ENCODE measurements at regions not wholly inside any gene's neighbourhood (a gene's known extent, or its start where the extent isn't known, plus 50 kb on each side); places are given as distances from the start of the nearest gene placed in this dataset.

GRCh38 chr5:4941957-4942830 lies 197.9 kb upstream of the ADAMTS16 start:
- Histone ChIP-seq H4K8ac (replicated peaks; ENCODE audit: insufficient read length, low read depth, low read length) (no peak overlapping the region), H3K18ac (ENCODE audit: insufficient read length, low read depth, low read length) (no peak overlapping the region), H3K56ac (ENCODE audit: insufficient read length, low read depth, low read length) (no peak overlapping the region), H3T11ph (ENCODE audit: low read length) (no peak overlapping the region), H2BK12ac (ENCODE audit: insufficient read length, low read depth, low read length) (no peak overlapping the region), H2BK5ac (ENCODE audit: insufficient read length, low read length) (no peak overlapping the region), H4K91ac (ENCODE audit: insufficient read length, low read depth, low read length) (no peak overlapping the region), H3K4me2 (ENCODE audit: insufficient read depth, insufficient read length, low read length) (no peak overlapping the region), H3K23ac (ENCODE audit: insufficient read length, low read depth, low read length) (no peak overlapping the region), H3K23me2 (ENCODE audit: insufficient read length, low read depth, low read length, poor library complexity, severe bottlenecking) (no peaks in the 10 kb centered on the region), H4K5ac (ENCODE audit: insufficient read length, low read depth, low read length) (no peak overlapping the region), H4K20me1 (ENCODE audit: control insufficient read depth, insufficient read depth, insufficient read length) (no peaks in the 10 kb centered on the region), H3K14ac (ENCODE audit: insufficient read depth, low read length) (no peak overlapping the region), H3K9me3 (ENCODE audit: control insufficient read depth, low read depth, low read length) (no peaks in the 10 kb centered on the region), H2AFZ (ENCODE audit: low read length) (no peak overlapping the region), H3K4ac (ENCODE audit: low read depth, low read length) (no peak overlapping the region), H2BK120ac (ENCODE audit: low read depth, low read length, poor library complexity, severe bottlenecking) (no peak overlapping the region), H3K9ac (ENCODE audit: extremely low read depth, insufficient read length, low read length) (no peak overlapping the region), H3K4me1 (ENCODE audit: insufficient read depth, low read length) (no peaks in the 10 kb centered on the region), H3K27me3 (ENCODE audit: insufficient read depth, low read length) (no peaks in the 10 kb centered on the region), H3K79me1 (ENCODE audit: insufficient read depth, low read depth, low read length, poor library complexity, severe bottlenecking) (no peaks in the 10 kb centered on the region), H3K27ac (ENCODE audit: insufficient read length, low read depth, low read length) (no peak overlapping the region), H2BK20ac (ENCODE audit: low read depth, low read length, poor library complexity, severe bottlenecking) (no peak overlapping the region), H2AK5ac (ENCODE audit: insufficient read length, low read length) (no peak overlapping the region), H2BK15ac (ENCODE audit: low read depth, low read length) (no peak overlapping the region), H3K79me2 (ENCODE audit: insufficient read depth, low read length) (no peaks in the 10 kb centered on the region)
- Mint-ChIP-seq H3K27me3 (ENCODE audit: low read depth) (peaks cover 2% of the 10 kb centered on the region; the same call in 1 of the 2 replicates), H3K4me1 (peaks cover 8 to 10% of the 10 kb centered on the region in 2 experiments; a peak in 3 of 4 replicates), H3K4me3 (no peak overlapping the region), H3K27ac (no peak overlapping the region; a peak in 1 of 7 replicates), H3K9me3 (no peaks in the 10 kb centered on the region; a peak in 1 of 5 replicates), H3K36me3 (ENCODE audit: insufficient read depth in 1 of 3, low read depth in 3 of 3) (no peaks in the 10 kb centered on the region)
- no CpG with 5 or more reads among the region's 33 CpGs for WGBS (ENCODE audit: extremely low coverage, insufficient read length, low lambda C conversion rate)
- peak; percentile 60 for DNase-seq
- TF ChIP-seq, protein P1, sequence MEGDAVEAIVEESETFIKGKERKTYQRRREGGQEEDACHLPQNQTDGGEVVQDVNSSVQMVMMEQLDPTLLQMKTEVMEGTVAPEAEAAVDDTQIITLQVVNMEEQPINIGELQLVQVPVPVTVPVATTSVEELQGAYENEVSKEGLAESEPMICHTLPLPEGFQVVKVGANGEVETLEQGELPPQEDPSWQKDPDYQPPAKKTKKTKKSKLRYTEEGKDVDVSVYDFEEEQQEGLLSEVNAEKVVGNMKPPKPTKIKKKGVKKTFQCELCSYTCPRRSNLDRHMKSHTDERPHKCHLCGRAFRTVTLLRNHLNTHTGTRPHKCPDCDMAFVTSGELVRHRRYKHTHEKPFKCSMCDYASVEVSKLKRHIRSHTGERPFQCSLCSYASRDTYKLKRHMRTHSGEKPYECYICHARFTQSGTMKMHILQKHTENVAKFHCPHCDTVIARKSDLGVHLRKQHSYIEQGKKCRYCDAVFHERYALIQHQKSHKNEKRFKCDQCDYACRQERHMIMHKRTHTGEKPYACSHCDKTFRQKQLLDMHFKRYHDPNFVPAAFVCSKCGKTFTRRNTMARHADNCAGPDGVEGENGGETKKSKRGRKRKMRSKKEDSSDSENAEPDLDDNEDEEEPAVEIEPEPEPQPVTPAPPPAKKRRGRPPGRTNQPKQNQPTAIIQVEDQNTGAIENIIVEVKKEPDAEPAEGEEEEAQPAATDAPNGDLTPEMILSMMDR (conservative IDR thresholded peaks at IDR 0.05): peak; percentile 99

Data from H9 (cell line).